Right lobe of liver (tissue), 4 donors: ENCODE measurements at regions not wholly inside any gene's neighbourhood (a gene's known extent, or its start where the extent isn't known, plus 50 kb on each side); places are given as distances from the start of the nearest gene placed in this dataset.

ENCODE experiments used
- CTCF ChIP-seq, 4 donors: fragments of 200-600 bp in 3 of 4; fragments of 450-650 bp in 1 of 4; IDR thresholded peaks; one replicate each; pipeline versions ENCODE4 v1.5.1 to v1.8.0; 2016 to 2022; ENCODE audit warnings: antibody characterized with exemption in 4 of 4, mild to moderate bottlenecking in 2 of 4
- POLR2A ChIP-seq: fragments of 450-650 bp; IDR thresholded peaks from one replicate; pipeline ENCODE4 v1.6.1; 2017; ENCODE audit warnings: antibody characterized with exemption, mild to moderate bottlenecking
- donor health status: DM: no; HTN: no; CAD: no.
- donor health status: DM: no; HTN: no; CAD: no.
- donor health status: DM: no; HTN: yes; CAD: no.

- TF ChIP-seq CTCF (IDR thresholded peaks at IDR 0.05) (no peak), POLR2A (no peak)
These were observed 433.2 kb upstream of the BCHE start for GRCh38 chr3:166270429-166270828.
